Endodermal cell (in vitro differentiated cells): ENCODE measurements at regions not wholly inside any gene's neighbourhood (a gene's known extent, or its start where the extent isn't known, plus 50 kb on each side); places are given as distances from the start of the nearest gene placed in this dataset.

ENCODE experiments used
- DNase-seq: peaks from one replicate; pipeline ENCODE4 v3.0.0-alpha.2; 2017
- H3K27ac ChIP-seq: 2 replicates; pipeline ENCODE4 v1.5.1; 2013; ENCODE audit warnings: mild to moderate bottlenecking, low read depth, low read length, moderate library complexity
- H3K27me3 ChIP-seq: 2 replicates; pipeline ENCODE4 v1.6.1; 2013; ENCODE audit warnings: mild to moderate bottlenecking, low read length, moderate library complexity; ENCODE audit not compliant: insufficient read depth, control insufficient read depth, poor library complexity, severe bottlenecking
- H3K36me3 ChIP-seq: 2 replicates; pipeline ENCODE4 v1.7.0; 2013; ENCODE audit warnings: mild to moderate bottlenecking, low read length, moderate library complexity; ENCODE audit not compliant: control insufficient read depth, insufficient read depth
- H3K4me1 ChIP-seq: one replicate; pipeline ENCODE4 v1.7.0; 2013; ENCODE audit warnings: low read length; ENCODE audit not compliant: control insufficient read depth, insufficient read depth
- H3K4me3 ChIP-seq: 2 replicates; pipeline ENCODE4 v1.5.1; 2013; ENCODE audit warnings: mild to moderate bottlenecking, low read length, moderate library complexity
- H3K9ac ChIP-seq: 2 replicates; pipeline ENCODE4 v1.6.1; 2013; ENCODE audit warnings: mild to moderate bottlenecking, low read length, moderate library complexity; ENCODE audit not compliant: poor library complexity, severe bottlenecking; ENCODE audit errors: extremely low read depth
- H3K9me3 ChIP-seq: 2 replicates; pipeline ENCODE4 v1.6.1; 2013; ENCODE audit warnings: mild to moderate bottlenecking, low read length, moderate library complexity; ENCODE audit not compliant: control insufficient read depth
- H3K27ac Mint-ChIP-seq: 2 replicates; pipeline ENCODE4 v1.8.0; 2020; ENCODE audit warnings: mixed read lengths
- H3K27me3 Mint-ChIP-seq: 2 replicates; pipeline ENCODE4 v1.8.0; 2021; ENCODE audit warnings: mild to moderate bottlenecking, mixed read lengths; ENCODE audit not compliant: insufficient read depth
- H3K36me3 Mint-ChIP-seq: 2 replicates; pipeline ENCODE4 v1.8.0; 2020; ENCODE audit warnings: low read depth, mixed read lengths
- H3K4me1 Mint-ChIP-seq: 2 replicates; pipeline ENCODE4 v1.8.0; 2020; ENCODE audit warnings: mixed read lengths
- H3K4me3 Mint-ChIP-seq: 2 replicates; pipeline ENCODE4 v1.8.0; 2020; ENCODE audit warnings: mild to moderate bottlenecking, moderate library complexity, mixed read lengths
- H3K9me3 Mint-ChIP-seq: 2 replicates; pipeline ENCODE4 v1.8.0; 2020; ENCODE audit warnings: mild to moderate bottlenecking, mixed read lengths
- WGBS, 2 experiments: methylation state at CpG; one replicate each; pipeline versions ENCODE4 v1.1.5 to v1.1.7; 2013; ENCODE audit warnings: missing lambda C conversion rate in 2 of 2, mixed read lengths in 1 of 2; ENCODE audit not compliant: insufficient coverage in 1 of 2, insufficient read length in 1 of 2; 5-methylcytosine and 5-hydroxymethylcytosine counted together
- TF ChIP-seq, protein P1 (sequence below): fragments of 200-600 bp; sonication (generic); conservative IDR thresholded peaks from 2 replicates; pipeline ENCODE4 v1.5.0; 2021; ENCODE audit warnings: antibody characterized with exemption, mild to moderate bottlenecking

DNA sequence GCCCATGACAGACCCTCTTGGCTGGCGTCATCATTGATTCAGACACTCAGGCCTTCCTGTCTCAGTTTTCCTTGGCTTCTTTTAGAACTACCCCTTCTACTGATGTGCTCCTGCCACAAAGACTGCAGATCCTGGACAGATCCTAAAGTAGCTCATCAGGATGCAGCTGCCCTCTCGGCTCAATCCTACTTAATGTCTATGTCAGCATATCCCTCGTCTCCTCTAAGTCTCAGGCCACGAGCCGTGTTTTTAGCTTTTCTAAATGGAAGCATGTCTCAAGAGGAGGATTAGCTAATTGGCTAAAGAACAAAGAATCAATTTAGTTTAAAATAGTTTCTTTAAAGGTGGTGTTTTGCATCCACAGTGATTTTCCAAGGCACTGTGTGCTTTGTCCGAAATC lies 447.7 kb downstream of the STIM2 start:
- Mint-ChIP-seq H3K36me3 (no peaks in the 10 kb centered on the region), H3K27ac (no peak overlapping the region), H3K27me3 (no peaks in the 10 kb centered on the region), H3K9me3 (no peaks in the 10 kb centered on the region), H3K4me3 (no peak overlapping the region), H3K4me1 (peaks cover 6% of the 10 kb centered on the region)
- no peaks in the 10 kb centered on the region for H3K36me3 ChIP-seq
- DNase-seq: no peak
- WGBS, 2 experiments: 93 to 100% methylated on average over 3 to 6 of the region's 6 CpGs
- TF ChIP-seq, protein P1, sequence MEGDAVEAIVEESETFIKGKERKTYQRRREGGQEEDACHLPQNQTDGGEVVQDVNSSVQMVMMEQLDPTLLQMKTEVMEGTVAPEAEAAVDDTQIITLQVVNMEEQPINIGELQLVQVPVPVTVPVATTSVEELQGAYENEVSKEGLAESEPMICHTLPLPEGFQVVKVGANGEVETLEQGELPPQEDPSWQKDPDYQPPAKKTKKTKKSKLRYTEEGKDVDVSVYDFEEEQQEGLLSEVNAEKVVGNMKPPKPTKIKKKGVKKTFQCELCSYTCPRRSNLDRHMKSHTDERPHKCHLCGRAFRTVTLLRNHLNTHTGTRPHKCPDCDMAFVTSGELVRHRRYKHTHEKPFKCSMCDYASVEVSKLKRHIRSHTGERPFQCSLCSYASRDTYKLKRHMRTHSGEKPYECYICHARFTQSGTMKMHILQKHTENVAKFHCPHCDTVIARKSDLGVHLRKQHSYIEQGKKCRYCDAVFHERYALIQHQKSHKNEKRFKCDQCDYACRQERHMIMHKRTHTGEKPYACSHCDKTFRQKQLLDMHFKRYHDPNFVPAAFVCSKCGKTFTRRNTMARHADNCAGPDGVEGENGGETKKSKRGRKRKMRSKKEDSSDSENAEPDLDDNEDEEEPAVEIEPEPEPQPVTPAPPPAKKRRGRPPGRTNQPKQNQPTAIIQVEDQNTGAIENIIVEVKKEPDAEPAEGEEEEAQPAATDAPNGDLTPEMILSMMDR: no peak
- no peaks in the 10 kb centered on the region for H3K9me3 ChIP-seq
- H3K4me3 ChIP-seq: no peak overlapping the region
- no peaks in the 10 kb centered on the region for H3K4me1 ChIP-seq
- no peak overlapping the region for H3K27ac ChIP-seq
- no peaks in the 10 kb centered on the region for H3K27me3 ChIP-seq
- H3K9ac ChIP-seq: no peak overlapping the region

DNA sequence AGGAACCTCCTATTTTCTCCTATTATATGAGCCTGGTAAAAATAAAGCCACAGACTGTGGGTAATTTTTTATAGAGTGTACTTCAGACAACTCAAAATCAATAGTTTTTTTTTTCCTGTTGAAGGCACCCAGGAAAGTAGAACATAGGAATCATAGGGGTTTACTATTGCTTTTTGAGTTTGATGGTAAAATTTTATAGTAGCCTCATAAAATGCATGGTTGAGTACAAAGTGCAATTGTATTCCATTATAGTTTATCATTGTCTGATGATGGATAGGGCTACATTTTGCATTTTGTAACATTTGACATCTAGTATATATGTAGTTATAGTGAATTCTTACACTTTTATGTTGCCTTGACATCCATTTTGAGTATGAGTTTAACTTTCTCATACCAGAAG lies 455.0 kb downstream of the STIM2 start:
- H3K9ac ChIP-seq: no peak overlapping the region
- no peak for DNase-seq
- no peak overlapping the region for H3K27ac ChIP-seq
- Mint-ChIP-seq H3K9me3 (no peaks in the 10 kb centered on the region), H3K36me3 (no peaks in the 10 kb centered on the region), H3K27ac (no peak overlapping the region), H3K4me1 (peaks cover 7% of the 10 kb centered on the region), H3K4me3 (no peak overlapping the region), H3K27me3 (no peaks in the 10 kb centered on the region)
- H3K4me3 ChIP-seq: no peak overlapping the region
- no peaks in the 10 kb centered on the region for H3K27me3 ChIP-seq
- H3K36me3 ChIP-seq: no peaks in the 10 kb centered on the region
- TF ChIP-seq, protein P1: no peak
- no peaks in the 10 kb centered on the region for H3K9me3 ChIP-seq
- H3K4me1 ChIP-seq: no peaks in the 10 kb centered on the region

DNA sequence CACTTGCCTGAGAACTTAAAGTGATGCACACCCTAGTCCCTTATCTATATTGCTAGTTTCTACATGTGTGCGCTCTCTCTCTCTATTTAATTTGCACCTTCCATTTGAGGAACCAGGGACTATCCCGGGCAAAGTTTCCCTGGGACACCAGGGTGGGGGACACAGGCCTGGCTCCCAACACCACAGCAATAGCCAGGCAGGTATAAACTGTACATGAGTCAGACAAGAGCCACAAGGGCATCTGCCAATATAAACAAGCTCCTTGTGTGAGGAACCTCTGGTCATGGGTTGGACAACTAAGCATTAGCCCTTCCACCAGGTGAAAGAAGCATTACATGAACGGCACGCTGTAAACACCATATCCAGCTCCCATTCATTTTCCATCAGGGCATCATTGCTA lies 455.5 kb downstream of the STIM2 start:
- 69% methylated on average over 4 of the region's 4 CpGs; no CpG with 5 or more reads in 1 of the 2 experiments for whole genome bisulfite sequencing, 2 experiments

More for the DNA sequence above, 455.5 kb downstream of the STIM2 start:
- Histone ChIP-seq H3K27ac (no peak overlapping the region), H3K9ac (no peak overlapping the region), H3K4me3 (no peak overlapping the region), H3K36me3 (no peaks in the 10 kb centered on the region), H3K27me3 (no peaks in the 10 kb centered on the region), H3K9me3 (no peaks in the 10 kb centered on the region), H3K4me1 (no peaks in the 10 kb centered on the region)
- H3K4me1 Mint-ChIP-seq: peaks cover 7% of the 10 kb centered on the region
- no peaks in the 10 kb centered on the region for H3K36me3 Mint-ChIP-seq
- no peak overlapping the region for H3K4me3 Mint-ChIP-seq
- TF ChIP-seq, protein P1: no peak
- no peaks in the 10 kb centered on the region for H3K9me3 Mint-ChIP-seq
- H3K27me3 Mint-ChIP-seq: no peaks in the 10 kb centered on the region
- DNase-seq: no peak
- H3K27ac Mint-ChIP-seq: no peak overlapping the region
